Sigmoid colon (tissue), 4 donors: ENCODE measurements at regions not wholly inside any gene's neighbourhood (a gene's known extent, or its start where the extent isn't known, plus 50 kb on each side); places are given as distances from the start of the nearest gene placed in this dataset.

Source experiments
- EP300 ChIP-seq, 4 donors: sonication (generic); formaldehyde crosslinking; IDR thresholded peaks; one replicate each; pipeline ENCODE4 v1.6.1; 2017; ENCODE audit warnings: antibody characterized with exemption in 4 of 4
- POLR2A ChIP-seq, 2 donors: fragments of 450-650 bp; IDR thresholded peaks; one replicate each; pipeline ENCODE4 v1.6.1; 2016; ENCODE audit warnings: antibody characterized with exemption in 2 of 2, mild to moderate bottlenecking in 2 of 2, moderate library complexity in 2 of 2
- TF ChIP-seq, protein P1 (sequence below), 4 experiments: fragments of 450-650 bp in 3 of 4; fragments of 200-600 bp in 1 of 4; IDR thresholded peaks; one replicate each; pipeline ENCODE4 v1.5.1; 2016 to 2019; ENCODE audit warnings: antibody characterized with exemption in 4 of 4, mild to moderate bottlenecking in 3 of 4, moderate library complexity in 2 of 4

DNA sequence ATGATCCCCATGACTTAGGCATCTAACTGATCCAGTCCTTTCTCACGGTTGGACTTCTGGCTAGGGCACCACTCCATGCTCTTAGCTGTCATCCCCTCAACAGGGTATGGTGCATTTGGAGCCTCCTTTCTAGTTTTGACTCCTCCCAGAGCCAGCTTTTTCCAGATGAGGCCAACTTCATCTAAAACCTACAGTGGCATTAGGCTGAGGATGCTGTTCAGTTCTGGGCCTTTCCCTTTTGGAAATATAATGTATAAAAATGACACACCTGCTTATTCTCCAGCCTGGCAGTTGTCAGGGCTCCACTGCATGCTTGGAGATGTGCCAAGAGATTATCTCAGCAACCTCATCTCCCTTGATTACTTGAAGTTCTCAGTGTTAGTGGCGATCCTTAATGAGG is 239.7 kb downstream of the EMP1 start:
- TF ChIP-seq, protein P1, sequence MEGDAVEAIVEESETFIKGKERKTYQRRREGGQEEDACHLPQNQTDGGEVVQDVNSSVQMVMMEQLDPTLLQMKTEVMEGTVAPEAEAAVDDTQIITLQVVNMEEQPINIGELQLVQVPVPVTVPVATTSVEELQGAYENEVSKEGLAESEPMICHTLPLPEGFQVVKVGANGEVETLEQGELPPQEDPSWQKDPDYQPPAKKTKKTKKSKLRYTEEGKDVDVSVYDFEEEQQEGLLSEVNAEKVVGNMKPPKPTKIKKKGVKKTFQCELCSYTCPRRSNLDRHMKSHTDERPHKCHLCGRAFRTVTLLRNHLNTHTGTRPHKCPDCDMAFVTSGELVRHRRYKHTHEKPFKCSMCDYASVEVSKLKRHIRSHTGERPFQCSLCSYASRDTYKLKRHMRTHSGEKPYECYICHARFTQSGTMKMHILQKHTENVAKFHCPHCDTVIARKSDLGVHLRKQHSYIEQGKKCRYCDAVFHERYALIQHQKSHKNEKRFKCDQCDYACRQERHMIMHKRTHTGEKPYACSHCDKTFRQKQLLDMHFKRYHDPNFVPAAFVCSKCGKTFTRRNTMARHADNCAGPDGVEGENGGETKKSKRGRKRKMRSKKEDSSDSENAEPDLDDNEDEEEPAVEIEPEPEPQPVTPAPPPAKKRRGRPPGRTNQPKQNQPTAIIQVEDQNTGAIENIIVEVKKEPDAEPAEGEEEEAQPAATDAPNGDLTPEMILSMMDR (IDR thresholded peaks at IDR 0.05) = no peak
- TF ChIP-seq POLR2A (IDR thresholded peaks at IDR 0.05) (no peak), EP300 (IDR thresholded peaks at IDR 0.05) (no peak)
